HG02623 (cell line): ENCODE measurements at regions not wholly inside any gene's neighbourhood (a gene's known extent, or its start where the extent isn't known, plus 50 kb on each side); places are given as distances from the start of the nearest gene placed in this dataset.
"Not testable (repeated sequence)": the region's sequence is repeated elsewhere in the genome, so short reads cannot be mapped to it uniquely, and the experiment has no call there.

Experiments used
- ATAC-seq: cut with Tn5 transposase; IDR thresholded peaks from one replicate; pipeline ENCODE4 v1.9.1; 2021; ENCODE audit warnings: moderate library complexity; ENCODE audit not compliant: unreplicated experiment

GRCh38 chr3:72270072-72270681 is 485.2 kb upstream of the PROK2 start:
- ATAC-seq = no peak

GRCh38 chr3:72269475-72269874 is 484.5 kb upstream of the PROK2 start:
- no peak for ATAC-seq

GRCh38 chr3:72266921-72267524 is 482.1 kb upstream of the PROK2 start:
- ATAC-seq = not testable (repeated sequence)

- no peak for ATAC-seq
These were observed 481.0 kb upstream of the PROK2 start for GRCh38 chr3:72266016-72266370.

- no peak for ATAC-seq
These were observed 480.5 kb upstream of the PROK2 start for GRCh38 chr3:72265256-72266015.

GRCh38 chr3:72263223-72263990 is 478.5 kb upstream of the PROK2 start:
- no peak for ATAC-seq

- ATAC-seq = no peak
These were observed 477.8 kb upstream of the PROK2 start for GRCh38 chr3:72262736-72263135.

- ATAC-seq = no peak
These were observed 476.9 kb upstream of the PROK2 start for GRCh38 chr3:72261566-72262564.

GRCh38 chr3:72260588-72260910 is 475.6 kb upstream of the PROK2 start:
- ATAC-seq = no peak

GRCh38 chr3:72259755-72260587 is 475.0 kb upstream of the PROK2 start:
- ATAC-seq = no peak

- no peak for ATAC-seq
These were observed 473.6 kb upstream of the PROK2 start for GRCh38 chr3:72258361-72259141.

GRCh38 chr3:72257738-72258137 is 472.8 kb upstream of the PROK2 start:
- ATAC-seq = no peak

- ATAC-seq = no peak
These were observed 472.3 kb upstream of the PROK2 start for GRCh38 chr3:72257203-72257602.

GRCh38 chr3:72256716-72257115 is 471.8 kb upstream of the PROK2 start:
- ATAC-seq = no peak

- no peak for ATAC-seq
These were observed 471.0 kb upstream of the PROK2 start for GRCh38 chr3:72255791-72256559.

- no peak for ATAC-seq
These were observed 470.2 kb upstream of the PROK2 start for GRCh38 chr3:72255191-72255590.

- no peak for ATAC-seq
These were observed 469.5 kb upstream of the PROK2 start for GRCh38 chr3:72254483-72254882.

- no peak for ATAC-seq
These were observed 465.8 kb upstream of the PROK2 start for GRCh38 chr3:72250725-72251124.
